Naive B cell (primary cell): ENCODE measurements at regions not wholly inside any gene's neighbourhood (a gene's known extent, or its start where the extent isn't known, plus 50 kb on each side); places are given as distances from the start of the nearest gene placed in this dataset.

ENCODE experiments used
- ATAC-seq, 2 donors: fragments of 150-1000 bp; cut with Tn5 transposase; 2 replicates each; pipeline ENCODE4 v1.10.0; 2021; ENCODE audit warnings: low read depth in 2 of 2, mild to moderate bottlenecking in 2 of 2, moderate library complexity in 2 of 2
- DNase-seq: peaks from one replicate; pipeline ENCODE4 v3.0.0; 2022
- H3K27ac Mint-ChIP-seq, 6 donors: one replicate each; pipeline ENCODE4 v1.8.0; 2020 to 2022; ENCODE audit warnings: mild to moderate bottlenecking in 6 of 6, mixed read lengths in 6 of 6, moderate library complexity in 5 of 6, inconsistent platforms in 2 of 6
- H3K27me3 Mint-ChIP-seq, 3 donors: one replicate each; pipeline ENCODE4 v1.8.0; 2021 to 2022; ENCODE audit warnings: mixed read lengths in 3 of 3, mild to moderate bottlenecking in 1 of 3
- H3K36me3 Mint-ChIP-seq, 2 donors: one replicate each; pipeline ENCODE4 v1.8.0; 2020 to 2022; ENCODE audit warnings: mixed read lengths in 2 of 2, inconsistent platforms in 1 of 2, mild to moderate bottlenecking in 1 of 2
- H3K4me1 Mint-ChIP-seq, 3 donors: one replicate each; pipeline ENCODE4 v1.8.0; 2020 to 2022; ENCODE audit warnings: mixed read lengths in 3 of 3, inconsistent platforms in 1 of 3, mild to moderate bottlenecking in 1 of 3, moderate library complexity in 1 of 3
- H3K4me3 Mint-ChIP-seq, 8 donors: one replicate each; pipeline ENCODE4 v1.8.0; 2020 to 2022; ENCODE audit warnings: mild to moderate bottlenecking in 8 of 8, mixed read lengths in 8 of 8, moderate library complexity in 8 of 8, inconsistent platforms in 2 of 8
- H3K9me3 Mint-ChIP-seq, 7 donors: one replicate each; pipeline ENCODE4 v1.8.0; 2020 to 2022; ENCODE audit warnings: mixed read lengths in 7 of 7, mild to moderate bottlenecking in 5 of 7, inconsistent platforms in 2 of 7, moderate library complexity in 1 of 7

DNA sequence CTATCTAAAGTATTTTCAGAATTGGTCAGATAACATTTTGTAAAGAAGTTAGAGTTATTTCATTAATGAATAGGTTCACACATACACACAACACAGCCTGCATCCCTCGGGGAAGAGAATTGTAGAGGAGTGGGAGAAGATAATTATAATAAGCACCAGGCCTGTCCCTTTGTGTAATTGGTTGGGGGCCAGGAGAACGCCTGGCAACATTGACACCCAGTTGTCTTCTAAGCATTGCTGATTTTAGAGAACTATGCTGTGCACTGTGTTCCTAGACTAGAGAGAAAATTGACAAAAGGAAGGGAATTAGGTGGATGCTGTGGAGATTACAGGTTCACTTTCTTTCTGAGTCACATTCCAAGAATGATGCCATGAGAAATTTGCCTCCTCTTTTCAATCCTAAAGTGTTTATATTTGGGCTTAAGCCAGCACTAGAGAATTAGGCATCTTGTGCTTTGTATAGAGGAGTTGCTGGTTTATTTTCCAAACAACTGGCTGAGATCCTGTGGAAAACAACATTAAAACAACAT lies 247.6 kb downstream of the COX7C start:
- Mint-ChIP-seq H3K27me3 (peaks cover 0 to 22% (median 11%) of the 10 kb centered on the region in 3 donors), H3K4me3 (no peak overlapping the region), H3K9me3 (peaks cover 0 to 2% (median 0%) of the 10 kb centered on the region in 7 donors), H3K36me3 (no peaks in the 10 kb centered on the region), H3K27ac (no peak overlapping the region), H3K4me1 (peaks cover 0 to 6% (median 0%) of the 10 kb centered on the region in 3 donors)
- no peak for ATAC-seq
- no peak for DNase-seq

DNA sequence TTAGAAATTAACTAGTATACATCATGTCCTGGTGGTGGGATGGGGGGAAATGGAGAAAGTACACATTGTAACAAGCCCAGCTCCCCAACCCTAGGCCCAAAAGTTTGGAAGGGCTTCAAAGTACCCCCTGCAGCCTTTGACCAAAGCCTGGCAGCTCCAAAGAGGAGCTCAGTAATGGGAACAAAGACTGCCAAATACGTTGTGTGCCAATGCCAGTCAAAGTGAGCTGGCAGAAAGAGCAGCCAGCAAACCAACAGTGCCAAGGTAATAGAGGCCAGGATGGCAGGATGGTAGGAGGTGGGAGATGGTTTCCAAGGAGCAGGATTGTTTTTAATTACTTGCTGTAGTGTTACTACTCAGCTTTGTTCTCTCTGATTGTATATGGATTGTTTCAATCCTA lies 248.3 kb downstream of the COX7C start:
- H3K36me3 Mint-ChIP-seq: no peaks in the 10 kb centered on the region
- peaks cover 0 to 6% (median 0%) of the 10 kb centered on the region in 3 donors for H3K4me1 Mint-ChIP-seq
- ATAC-seq: no peak
- peaks cover 0 to 2% (median 0%) of the 10 kb centered on the region in 7 donors for H3K9me3 Mint-ChIP-seq
- no peak overlapping the region for H3K27ac Mint-ChIP-seq
- DNase-seq: no peak
- peaks cover 0 to 22% (median 11%) of the 10 kb centered on the region in 3 donors for H3K27me3 Mint-ChIP-seq
- no peak overlapping the region for H3K4me3 Mint-ChIP-seq

DNA sequence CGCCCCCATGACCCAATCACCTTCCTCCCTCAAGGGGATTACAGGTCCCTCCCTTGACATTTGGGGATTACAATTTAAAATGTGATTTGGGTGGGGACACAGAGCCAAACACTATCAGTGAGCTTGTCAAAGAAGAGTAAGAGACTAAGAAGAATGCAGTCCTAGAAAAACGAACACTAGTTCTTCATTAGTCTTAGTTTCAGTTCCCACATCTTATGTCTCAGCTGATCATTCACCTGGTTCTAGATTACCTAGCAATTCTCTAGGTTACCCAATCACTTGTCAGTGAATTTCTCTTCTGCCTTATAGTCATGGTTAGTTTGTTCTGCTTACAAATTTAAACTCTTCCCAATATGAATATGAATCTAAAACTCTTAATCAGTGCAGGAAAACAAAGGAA lies 251.5 kb downstream of the COX7C start:
- H3K36me3 Mint-ChIP-seq: no peaks in the 10 kb centered on the region
- ATAC-seq (no peak), DNase-seq (no peak)
- peaks cover 0 to 6% (median 0%) of the 10 kb centered on the region in 3 donors for H3K4me1 Mint-ChIP-seq
- no peak overlapping the region for H3K4me3 Mint-ChIP-seq
- no peak overlapping the region for H3K27ac Mint-ChIP-seq
- peaks cover 0 to 2% (median 0%) of the 10 kb centered on the region in 7 donors for H3K9me3 Mint-ChIP-seq
- peaks cover 0 to 16% (median 11%) of the 10 kb centered on the region in 3 donors for H3K27me3 Mint-ChIP-seq

DNA sequence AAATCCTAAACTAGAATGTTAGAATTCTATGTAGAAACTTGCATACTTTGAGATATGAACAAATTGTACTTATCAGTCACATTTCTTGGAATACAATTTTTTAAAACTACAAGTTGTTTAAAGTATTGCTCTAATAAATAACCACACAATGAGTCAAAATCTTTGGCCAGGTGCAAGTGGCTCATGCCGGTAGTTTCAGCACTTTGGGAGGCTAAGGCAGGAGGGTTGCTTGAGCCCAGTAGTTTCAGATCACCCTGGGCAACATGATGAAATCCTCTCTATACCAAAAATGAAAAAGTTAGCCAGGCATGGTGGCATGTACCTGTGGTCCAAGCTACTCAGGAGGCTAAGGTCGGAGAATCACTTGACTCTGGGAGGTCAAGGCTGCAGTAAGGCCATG lies 257.8 kb downstream of the COX7C start:
- Mint-ChIP-seq H3K36me3 (no peaks in the 10 kb centered on the region), H3K9me3 (no peaks in the 10 kb centered on the region), H3K27ac (no peak overlapping the region), H3K4me1 (no peaks in the 10 kb centered on the region), H3K4me3 (no peak overlapping the region), H3K27me3 (peaks cover 0 to 5% (median 0%) of the 10 kb centered on the region in 3 donors)
- ATAC-seq (no peak), DNase-seq (no peak)

DNA sequence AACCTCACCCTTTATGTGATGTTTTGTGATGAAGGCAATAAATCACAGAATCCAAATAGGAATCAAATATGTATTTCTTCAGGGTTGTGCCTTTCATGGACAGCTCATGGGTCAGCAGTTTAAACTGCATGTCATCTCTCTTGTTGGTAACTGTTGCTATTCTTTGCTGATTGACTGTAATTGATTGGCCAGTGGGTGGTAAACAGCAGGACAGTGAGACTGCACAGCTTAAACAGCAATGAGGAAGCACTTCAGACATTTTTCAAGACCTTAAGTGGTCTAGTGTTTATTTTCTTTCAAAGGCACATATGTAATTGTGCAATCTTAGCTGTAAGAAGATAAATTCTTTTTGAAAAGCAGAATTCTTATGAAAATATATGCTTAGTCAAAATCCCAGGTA lies 260.5 kb downstream of the COX7C start:
- H3K4me1 Mint-ChIP-seq: no peaks in the 10 kb centered on the region
- no peak for DNase-seq
- no peaks in the 10 kb centered on the region for H3K36me3 Mint-ChIP-seq
- H3K9me3 Mint-ChIP-seq: no peaks in the 10 kb centered on the region
- peaks cover 0 to 5% (median 0%) of the 10 kb centered on the region in 3 donors for H3K27me3 Mint-ChIP-seq
- ATAC-seq: no peak
- no peak overlapping the region for H3K4me3 Mint-ChIP-seq
- H3K27ac Mint-ChIP-seq: no peak overlapping the region

DNA sequence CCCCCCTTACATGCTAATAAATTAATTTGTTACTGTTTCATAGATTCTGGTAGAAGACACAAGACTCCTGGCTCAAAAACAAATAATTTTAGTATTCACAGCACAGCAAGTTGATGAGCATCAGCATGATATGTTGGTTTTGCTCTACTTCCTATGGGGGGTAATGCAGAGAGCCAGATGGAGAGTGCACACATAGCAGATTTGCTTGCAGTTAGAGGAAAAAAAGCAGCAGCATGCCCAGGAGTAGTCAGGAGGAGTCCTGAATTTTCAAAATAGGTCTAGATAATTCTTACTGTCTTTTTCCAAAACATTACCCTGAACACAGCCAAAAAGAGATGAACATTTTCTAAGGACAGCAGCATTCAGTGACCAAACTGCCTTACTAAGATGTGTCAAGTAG lies 261.3 kb downstream of the COX7C start:
- H3K9me3 Mint-ChIP-seq: no peaks in the 10 kb centered on the region
- ATAC-seq: no peak
- H3K4me3 Mint-ChIP-seq: no peak overlapping the region
- peaks cover 0 to 5% (median 0%) of the 10 kb centered on the region in 3 donors for H3K27me3 Mint-ChIP-seq
- H3K4me1 Mint-ChIP-seq: no peaks in the 10 kb centered on the region
- H3K27ac Mint-ChIP-seq: no peak overlapping the region
- DNase-seq: no peak
- H3K36me3 Mint-ChIP-seq: no peaks in the 10 kb centered on the region

DNA sequence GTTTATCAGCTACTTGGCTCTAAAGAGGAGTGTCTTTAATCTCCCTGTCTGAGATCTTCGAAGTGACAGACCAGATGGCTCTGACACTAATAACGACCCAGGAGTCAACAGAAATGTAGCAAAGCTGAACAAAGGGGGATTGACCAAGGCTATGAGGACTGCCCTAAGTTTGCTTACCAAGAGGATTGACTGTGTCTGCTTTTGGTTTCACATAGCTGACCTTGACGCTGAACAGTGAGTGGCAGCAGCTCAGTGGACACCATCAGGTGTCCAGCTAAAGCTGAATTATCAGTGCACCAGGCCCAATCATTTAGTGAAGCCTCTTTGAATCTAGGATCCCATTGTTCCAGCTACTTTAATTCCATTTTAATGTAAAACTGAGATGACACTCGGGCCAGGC lies 262.6 kb downstream of the COX7C start:
- Mint-ChIP-seq H3K4me1 (no peaks in the 10 kb centered on the region), H3K27me3 (peaks cover 0 to 11% (median 5%) of the 10 kb centered on the region in 3 donors), H3K27ac (no peak overlapping the region), H3K4me3 (no peak overlapping the region), H3K36me3 (no peaks in the 10 kb centered on the region), H3K9me3 (no peaks in the 10 kb centered on the region)
- ATAC-seq (no peak), DNase-seq (no peak)

DNA sequence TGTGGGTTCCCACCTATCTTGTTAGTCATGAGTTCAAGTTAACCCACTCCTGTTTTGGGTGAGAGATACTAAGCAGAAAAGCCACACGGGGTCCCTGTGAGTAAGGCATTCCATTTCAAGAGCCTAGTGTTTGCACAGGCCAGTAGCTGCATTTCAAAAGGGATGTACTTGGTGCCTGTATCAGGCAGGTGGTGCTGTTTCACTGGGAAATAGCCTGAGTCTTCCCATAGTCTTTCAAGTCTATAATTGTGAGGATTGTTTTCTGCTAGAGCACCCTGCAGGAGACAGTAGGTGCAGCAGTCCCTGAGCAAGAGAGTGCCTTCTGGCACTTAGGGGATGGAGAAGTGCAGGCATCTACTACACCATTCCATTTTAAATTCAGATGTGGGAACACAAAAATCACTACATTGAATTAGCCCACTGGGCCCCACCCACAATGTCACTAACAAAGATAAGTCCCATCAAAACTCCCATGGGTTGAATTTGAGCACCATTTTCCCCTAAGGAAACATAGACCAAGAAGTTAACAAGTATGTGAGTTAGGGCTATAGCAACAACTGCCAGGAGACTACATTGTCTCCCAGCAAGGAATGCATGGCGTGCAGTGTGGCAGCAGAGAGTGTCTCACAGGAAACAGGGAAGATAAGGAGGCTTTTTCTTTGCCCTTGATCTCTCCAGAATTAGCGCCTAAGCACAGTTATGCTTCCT lies 263.2 kb downstream of the COX7C start:
- DNase-seq (peak; percentile 9), ATAC-seq (peak; percentile 50 to 79)
- peak overlapping the region in 1 of 8 donors; percentile 16 for H3K4me3 Mint-ChIP-seq
- H3K27me3 Mint-ChIP-seq: peaks cover 0 to 11% (median 7%) of the 10 kb centered on the region in 3 donors
- H3K9me3 Mint-ChIP-seq: no peaks in the 10 kb centered on the region
- no peaks in the 10 kb centered on the region for H3K36me3 Mint-ChIP-seq
- H3K27ac Mint-ChIP-seq: no peak overlapping the region
- no peaks in the 10 kb centered on the region for H3K4me1 Mint-ChIP-seq

DNA sequence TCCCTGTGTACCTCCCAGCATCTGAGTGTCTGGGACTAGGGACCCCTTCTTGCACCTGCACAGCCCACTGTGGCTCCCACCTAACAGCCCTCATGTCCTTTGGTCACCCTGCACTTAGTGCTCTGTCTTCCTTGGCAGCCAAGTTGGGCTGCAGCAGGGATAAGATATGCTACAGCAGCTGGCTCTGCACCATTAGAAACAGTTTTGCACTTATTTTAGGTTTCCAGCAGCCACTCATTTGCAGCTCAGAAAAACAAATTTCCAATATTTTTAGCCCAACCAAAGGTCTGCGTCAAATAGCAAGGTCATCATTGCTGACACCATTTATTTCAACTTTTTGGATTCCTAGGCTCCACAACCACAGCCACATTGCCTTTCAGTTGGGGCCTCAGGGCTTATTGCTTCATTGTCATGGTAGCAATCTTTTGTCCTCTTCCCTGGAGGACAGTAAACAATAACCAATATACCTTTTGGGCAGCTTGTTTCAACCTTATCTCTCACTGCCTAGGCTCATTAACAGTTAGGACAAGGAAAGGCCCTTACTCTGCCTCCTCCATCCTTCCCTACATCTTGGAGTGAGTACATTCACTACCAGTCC lies 263.9 kb downstream of the COX7C start:
- peak overlapping the region in 1 of 8 donors; percentile 16 for H3K4me3 Mint-ChIP-seq
- no peaks in the 10 kb centered on the region for H3K9me3 Mint-ChIP-seq
- no peaks in the 10 kb centered on the region for H3K4me1 Mint-ChIP-seq
- no peak for DNase-seq
- no peaks in the 10 kb centered on the region for H3K36me3 Mint-ChIP-seq
- no peak overlapping the region for H3K27ac Mint-ChIP-seq
- peaks cover 0 to 13% (median 11%) of the 10 kb centered on the region in 3 donors for H3K27me3 Mint-ChIP-seq
- ATAC-seq: no peak

DNA sequence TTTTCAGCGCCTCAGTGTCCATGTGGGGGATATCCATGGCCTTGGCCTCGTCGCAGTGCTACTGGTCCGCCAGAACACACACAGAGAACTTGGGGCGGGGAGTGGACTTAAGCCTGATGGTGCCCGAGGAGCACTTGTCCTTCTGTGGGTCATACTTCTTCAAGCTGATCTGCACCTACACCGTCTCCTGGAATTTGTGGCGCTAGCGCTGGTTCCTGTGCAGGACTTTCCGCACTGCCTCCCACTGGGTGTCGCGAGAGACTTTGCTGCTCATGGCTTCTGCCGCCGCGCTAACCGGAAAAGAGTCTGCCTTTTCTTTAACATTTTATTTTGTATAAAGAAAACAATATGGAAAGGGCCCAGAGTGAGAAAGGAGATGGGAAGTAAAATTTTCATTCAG lies 266.9 kb downstream of the COX7C start:
- Mint-ChIP-seq H3K27me3 (peaks cover 0 to 16% (median 8%) of the 10 kb centered on the region in 3 donors), H3K27ac (no peak overlapping the region)
- no peak for DNase-seq

DNA sequence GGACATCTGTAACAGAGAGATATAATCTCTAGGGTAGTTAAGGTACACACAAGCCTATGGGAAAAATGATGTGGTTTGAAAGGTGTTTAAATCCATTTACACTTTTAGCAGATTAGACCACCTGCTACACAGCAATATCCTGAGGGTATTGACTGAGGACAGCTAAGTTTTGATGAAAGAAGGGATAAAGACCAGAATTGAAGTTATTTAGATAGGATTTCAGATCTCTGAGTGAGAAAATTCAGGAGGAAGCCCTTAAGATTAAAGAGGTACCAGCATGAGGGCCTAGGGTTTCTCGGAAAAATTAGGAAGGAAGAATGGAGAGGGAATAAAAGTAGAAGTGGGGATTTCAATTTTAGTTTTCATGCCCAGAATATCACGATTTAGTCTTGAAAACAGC lies 267.3 kb downstream of the COX7C start:
- H3K27ac Mint-ChIP-seq: no peak overlapping the region
- peaks cover 0 to 16% (median 8%) of the 10 kb centered on the region in 3 donors for H3K27me3 Mint-ChIP-seq
- no peaks in the 10 kb centered on the region for H3K9me3 Mint-ChIP-seq
- H3K4me1 Mint-ChIP-seq: no peaks in the 10 kb centered on the region
- no peak overlapping the region for H3K4me3 Mint-ChIP-seq
- H3K36me3 Mint-ChIP-seq: no peaks in the 10 kb centered on the region
- ATAC-seq: no peak
- no peak for DNase-seq

More for the DNA sequence above, 266.9 kb downstream of the COX7C start:
- Mint-ChIP-seq H3K36me3 (no peaks in the 10 kb centered on the region), H3K4me1 (no peaks in the 10 kb centered on the region), H3K9me3 (no peaks in the 10 kb centered on the region), H3K4me3 (no peak overlapping the region)
- ATAC-seq: no peak

DNA sequence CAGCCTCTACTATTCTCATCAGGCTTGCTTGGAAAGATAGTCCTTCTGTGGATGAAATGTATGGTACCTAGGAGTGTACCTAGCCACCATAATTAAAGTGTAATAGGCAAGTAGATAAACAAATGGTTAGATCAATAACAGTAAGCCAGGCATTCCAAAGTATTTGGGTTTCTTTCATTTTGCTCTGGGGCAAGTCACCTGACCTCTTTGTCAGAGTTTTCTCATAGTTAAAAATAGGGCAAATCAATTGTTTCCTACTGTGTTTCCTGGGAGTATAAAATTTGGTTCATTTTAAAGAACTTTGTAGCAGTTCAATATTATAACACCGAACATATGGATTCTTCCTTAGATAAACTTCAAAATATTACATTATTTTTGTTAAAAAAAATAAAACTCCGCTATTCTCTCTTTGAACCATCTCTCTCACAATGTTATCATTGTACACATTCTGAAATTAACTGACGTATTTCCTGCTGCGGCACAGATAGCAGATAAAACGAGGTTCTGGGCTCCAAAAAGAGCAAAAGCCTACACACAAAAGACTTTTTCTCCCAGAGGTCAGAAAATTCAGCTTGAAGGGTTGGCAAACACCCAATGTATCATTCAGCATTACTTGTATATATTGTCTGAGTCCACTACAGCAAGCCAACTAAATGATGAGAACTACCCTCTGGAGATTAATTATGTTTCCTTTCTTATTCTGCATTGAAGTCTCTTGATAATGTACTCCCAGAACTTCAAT lies 267.9 kb downstream of the COX7C start:
- Mint-ChIP-seq H3K36me3 (no peaks in the 10 kb centered on the region), H3K4me3 (no peak overlapping the region), H3K9me3 (no peaks in the 10 kb centered on the region), H3K27ac (no peak overlapping the region), H3K4me1 (no peaks in the 10 kb centered on the region), H3K27me3 (peaks cover 0 to 16% (median 8%) of the 10 kb centered on the region in 3 donors)
- DNase-seq (no peak), ATAC-seq (no peak)

DNA sequence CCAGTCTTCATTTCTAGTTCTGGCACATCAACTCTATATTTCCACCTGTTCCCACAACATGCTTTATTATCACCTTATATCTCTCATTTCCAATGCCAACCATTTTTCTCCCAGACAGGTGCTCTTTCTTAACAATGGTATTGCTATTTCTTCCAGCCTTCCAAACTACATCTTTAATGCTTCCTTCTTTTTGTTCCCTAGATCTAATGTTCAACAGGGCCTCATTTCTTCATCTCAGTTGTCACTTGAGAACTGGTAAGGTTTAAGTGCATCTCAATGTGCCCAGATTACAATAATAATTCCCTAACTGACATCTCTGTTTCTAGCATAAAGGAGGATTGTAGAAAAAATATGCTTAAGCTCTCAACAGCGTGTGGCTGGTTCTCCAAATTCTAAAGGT lies 272.6 kb downstream of the COX7C start:
- H3K36me3 Mint-ChIP-seq: no peaks in the 10 kb centered on the region
- no peak for ATAC-seq
- H3K27me3 Mint-ChIP-seq: peaks cover 0 to 8% (median 5%) of the 10 kb centered on the region in 3 donors
- no peaks in the 10 kb centered on the region for H3K4me1 Mint-ChIP-seq
- H3K9me3 Mint-ChIP-seq: no peaks in the 10 kb centered on the region
- DNase-seq: no peak
- no peak overlapping the region for H3K4me3 Mint-ChIP-seq
- no peak overlapping the region for H3K27ac Mint-ChIP-seq
